Kidney epithelial cell (primary cell): ENCODE measurements at regions not wholly inside any gene's neighbourhood (a gene's known extent, or its start where the extent isn't known, plus 50 kb on each side); places are given as distances from the start of the nearest gene placed in this dataset.

Experiments
- DNase-seq: peaks from one replicate; pipeline ENCODE4 v3.0.0-alpha.2; 2010; ENCODE audit warnings: low read depth
- H3K27me3 ChIP-seq: 2 replicates; pipeline ENCODE4 v1.6.0; 2011; ENCODE audit warnings: low read length; ENCODE audit not compliant: control insufficient read depth, insufficient read depth
- H3K36me3 ChIP-seq: 2 replicates; pipeline ENCODE4 v1.5.1; 2011; ENCODE audit warnings: low read length; ENCODE audit not compliant: control insufficient read depth, insufficient read depth
- H3K4me3 ChIP-seq: 2 replicates; pipeline ENCODE4 v1.5.1; 2011; ENCODE audit warnings: low read depth, mild to moderate bottlenecking, control low read depth, low read length
- CTCF ChIP-seq: IDR thresholded peaks from 2 replicates; pipeline ENCODE4 v1.5.1; 2011; ENCODE audit warnings: mild to moderate bottlenecking, moderate library complexity, low read length, control low read depth, inconsistent platforms; ENCODE audit not compliant: insufficient read depth, poor library complexity, severe bottlenecking

GRCh38 chr6:3900744-3901336 is 51.7 kb downstream of the FAM50B start:
- Histone ChIP-seq H3K27me3 (no peaks in the 10 kb centered on the region), H3K4me3 (no peak overlapping the region), H3K36me3 (no peaks in the 10 kb centered on the region)
- TF ChIP-seq CTCF = no peak
- DNase-seq = no peak

GRCh38 chr6:3902871-3903648 is 53.9 kb downstream of the FAM50B start:
- no peak for TF ChIP-seq CTCF
- no peak for DNase-seq
- Histone ChIP-seq H3K36me3 (no peaks in the 10 kb centered on the region), H3K27me3 (no peaks in the 10 kb centered on the region), H3K4me3 (no peak overlapping the region)

GRCh38 chr6:3904518-3904917 is 55.3 kb downstream of the FAM50B start:
- H3K4me3 ChIP-seq = no peak overlapping the region
- DNase-seq = no peak
- TF ChIP-seq CTCF = no peak
- no peaks in the 10 kb centered on the region for H3K27me3 ChIP-seq
- no peaks in the 10 kb centered on the region for H3K36me3 ChIP-seq

GRCh38 chr6:3905945-3906845 is 57.0 kb downstream of the FAM50B start:
- TF ChIP-seq CTCF = no peak
- no peak for DNase-seq
- Histone ChIP-seq H3K36me3 (no peaks in the 10 kb centered on the region), H3K27me3 (no peaks in the 10 kb centered on the region), H3K4me3 (no peak overlapping the region)

- no peak for DNase-seq
- no peak for TF ChIP-seq CTCF
- H3K4me3 ChIP-seq = no peak overlapping the region
- no peaks in the 10 kb centered on the region for H3K36me3 ChIP-seq
- H3K27me3 ChIP-seq = no peaks in the 10 kb centered on the region
Measured at GRCh38 chr6:3906846-3907151, 57.6 kb downstream of the FAM50B start.
